LNCAP (cell line): ENCODE measurements at regions not wholly inside any gene's neighbourhood (a gene's known extent, or its start where the extent isn't known, plus 50 kb on each side); places are given as distances from the start of the nearest gene placed in this dataset.

Experiments used
- TF ChIP-seq, protein P1 (sequence below): fragments of 450-650 bp; IDR thresholded peaks from 2 replicates; pipeline ENCODE4 v1.5.1; 2017; ENCODE audit warnings: mild to moderate bottlenecking

DNA sequence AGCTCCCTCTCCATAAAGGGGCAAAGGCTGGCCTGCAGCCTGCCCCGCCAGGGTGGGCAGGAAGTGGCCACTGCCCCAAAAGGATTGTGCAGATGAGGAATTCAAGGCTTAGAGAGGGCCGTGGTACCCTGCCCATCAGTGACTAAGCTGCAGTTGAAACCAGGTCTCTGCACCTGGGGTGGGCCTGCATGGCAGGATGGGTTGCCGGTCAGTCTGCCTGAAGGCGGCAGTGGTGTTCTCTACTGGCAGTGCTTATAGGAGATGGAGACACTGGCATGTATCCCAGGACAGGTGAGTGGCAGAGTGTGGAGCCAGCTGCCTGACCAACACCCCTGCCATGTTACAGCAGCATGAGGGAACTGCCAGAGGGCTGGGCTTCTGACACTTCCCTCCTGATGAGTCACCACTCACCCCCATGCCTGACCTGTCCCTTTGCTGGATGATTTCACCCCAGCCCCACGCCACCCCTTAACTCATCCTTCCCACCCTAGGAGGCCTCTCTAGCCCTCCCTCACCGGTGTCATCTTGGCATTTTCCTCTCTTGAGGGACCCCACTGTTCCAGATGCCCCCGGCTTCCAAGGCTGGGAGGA lies 70.2 kb upstream of the LMO1 start:
- TF ChIP-seq, protein P1, sequence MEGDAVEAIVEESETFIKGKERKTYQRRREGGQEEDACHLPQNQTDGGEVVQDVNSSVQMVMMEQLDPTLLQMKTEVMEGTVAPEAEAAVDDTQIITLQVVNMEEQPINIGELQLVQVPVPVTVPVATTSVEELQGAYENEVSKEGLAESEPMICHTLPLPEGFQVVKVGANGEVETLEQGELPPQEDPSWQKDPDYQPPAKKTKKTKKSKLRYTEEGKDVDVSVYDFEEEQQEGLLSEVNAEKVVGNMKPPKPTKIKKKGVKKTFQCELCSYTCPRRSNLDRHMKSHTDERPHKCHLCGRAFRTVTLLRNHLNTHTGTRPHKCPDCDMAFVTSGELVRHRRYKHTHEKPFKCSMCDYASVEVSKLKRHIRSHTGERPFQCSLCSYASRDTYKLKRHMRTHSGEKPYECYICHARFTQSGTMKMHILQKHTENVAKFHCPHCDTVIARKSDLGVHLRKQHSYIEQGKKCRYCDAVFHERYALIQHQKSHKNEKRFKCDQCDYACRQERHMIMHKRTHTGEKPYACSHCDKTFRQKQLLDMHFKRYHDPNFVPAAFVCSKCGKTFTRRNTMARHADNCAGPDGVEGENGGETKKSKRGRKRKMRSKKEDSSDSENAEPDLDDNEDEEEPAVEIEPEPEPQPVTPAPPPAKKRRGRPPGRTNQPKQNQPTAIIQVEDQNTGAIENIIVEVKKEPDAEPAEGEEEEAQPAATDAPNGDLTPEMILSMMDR = peak; percentile 73

DNA sequence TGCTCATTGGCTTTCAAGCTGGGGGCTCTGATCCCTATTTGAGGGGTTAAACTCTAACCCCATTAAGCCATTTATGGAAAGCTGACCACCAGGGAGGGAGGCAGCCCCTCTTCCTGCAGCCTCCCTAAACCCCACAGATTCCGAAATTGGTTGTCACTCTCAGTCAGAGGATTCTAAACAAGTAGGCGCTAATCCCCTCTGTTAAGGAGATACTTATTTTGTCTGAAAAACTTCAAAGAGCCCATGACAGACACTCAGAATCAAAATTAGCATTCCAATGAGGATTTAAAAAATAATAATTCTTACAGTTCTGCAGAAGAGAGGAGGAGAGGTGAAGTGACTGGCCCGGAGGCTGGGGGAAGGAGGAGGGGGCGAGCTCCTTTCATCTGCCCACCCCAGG lies 69.7 kb upstream of the LMO1 start:
- TF ChIP-seq, protein P1 = no peak

DNA sequence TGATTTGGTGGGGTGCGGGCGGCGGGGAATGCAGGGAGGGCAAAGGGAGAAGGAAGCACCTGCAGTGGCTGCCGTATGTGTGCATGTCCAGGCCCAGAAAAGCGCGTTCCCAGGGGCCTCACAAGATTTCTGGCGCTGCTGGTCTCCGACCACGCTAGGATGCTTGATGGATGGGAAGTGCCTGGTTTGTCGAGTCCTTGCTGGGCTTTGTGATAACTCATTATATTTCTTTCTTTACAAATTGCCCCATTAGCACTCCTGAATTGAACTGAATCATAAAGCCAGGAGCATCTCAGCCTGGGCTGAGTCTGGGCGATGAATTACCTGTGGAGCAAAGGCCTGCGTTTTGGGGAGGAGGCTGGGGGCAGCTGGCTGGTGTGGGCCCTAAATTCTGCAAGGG lies 69.2 kb upstream of the LMO1 start:
- TF ChIP-seq, protein P1 = no peak

DNA sequence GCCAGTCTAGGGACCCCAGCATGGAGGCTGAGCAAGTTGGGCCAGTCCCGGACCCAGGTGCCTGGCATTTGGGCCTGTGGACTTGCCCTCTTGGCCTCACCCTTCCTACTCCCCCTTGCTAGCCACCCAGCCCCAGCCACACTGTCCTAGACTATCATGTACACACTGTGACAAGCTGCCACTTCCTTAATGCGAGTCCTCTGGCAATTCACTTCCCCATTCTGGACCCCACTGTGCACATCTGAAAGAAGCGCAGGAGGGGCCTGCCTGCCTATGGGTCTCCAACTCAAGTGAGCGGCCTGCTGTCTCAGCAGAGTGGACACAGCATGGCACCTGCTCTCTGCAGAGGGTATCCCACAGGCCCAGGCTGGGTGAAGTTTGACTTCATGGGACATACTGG lies 68.5 kb upstream of the LMO1 start:
- TF ChIP-seq, protein P1 = no peak

DNA sequence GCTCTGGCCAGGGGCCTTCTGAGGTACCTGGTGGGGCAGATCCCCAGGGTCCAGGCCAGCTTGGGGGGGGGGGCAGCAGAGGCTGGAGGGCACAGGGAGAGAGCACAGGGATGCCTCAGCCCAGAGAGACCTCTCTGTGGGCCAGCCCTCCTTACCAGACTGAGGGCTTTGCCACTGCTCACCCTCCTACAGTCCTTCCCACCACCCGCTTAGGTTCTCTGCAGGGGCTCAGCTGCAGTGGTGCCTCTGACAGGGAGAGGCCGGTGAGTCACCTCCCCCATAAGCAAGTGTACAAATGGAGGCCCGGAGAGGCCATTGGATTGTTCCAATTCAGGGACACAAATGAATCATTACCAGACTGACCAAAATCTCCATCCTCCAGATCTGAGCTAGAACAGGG lies 68.1 kb upstream of the LMO1 start:
- TF ChIP-seq, protein P1 = no peak

DNA sequence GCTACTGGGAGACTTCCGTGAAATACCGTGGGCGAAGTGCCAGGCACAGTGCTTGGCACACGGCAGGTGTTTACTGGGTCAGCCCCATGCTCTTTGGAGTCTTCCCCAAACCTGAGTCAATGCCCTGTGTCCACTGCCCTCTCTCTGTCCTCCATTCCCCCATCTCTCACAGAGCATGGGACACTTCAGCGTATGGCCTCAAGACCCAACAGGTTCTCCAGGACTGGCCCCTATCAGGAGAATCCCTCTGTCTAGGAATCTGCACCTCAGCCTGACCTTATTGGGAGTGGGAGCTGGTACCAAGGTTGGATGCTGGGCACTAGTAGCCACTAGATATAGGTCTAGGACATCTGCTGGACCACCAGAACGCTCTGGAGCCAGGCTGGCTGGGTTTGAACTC lies 67.2 kb upstream of the LMO1 start:
- TF ChIP-seq, protein P1 = no peak

DNA sequence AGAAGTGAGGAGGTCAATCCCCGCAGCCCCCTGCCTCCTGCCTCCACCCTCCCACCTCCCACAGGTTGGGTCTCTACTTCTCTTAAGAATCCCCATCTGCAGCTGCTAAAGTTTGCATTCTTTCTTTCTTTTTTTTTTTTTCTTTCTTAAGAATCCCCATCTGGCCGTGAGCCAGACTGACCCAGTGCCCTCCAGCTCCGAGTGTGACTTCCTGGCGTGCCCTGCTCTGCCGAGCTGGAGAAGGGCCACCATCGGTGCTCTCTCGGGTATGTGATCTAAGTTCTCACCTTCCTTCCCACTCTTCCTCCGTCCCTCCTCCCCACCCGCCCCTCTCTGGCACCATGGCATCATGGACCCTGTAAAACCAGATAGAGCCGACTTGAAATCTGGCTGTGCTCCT lies 66.7 kb upstream of the LMO1 start:
- TF ChIP-seq, protein P1 = no peak

DNA sequence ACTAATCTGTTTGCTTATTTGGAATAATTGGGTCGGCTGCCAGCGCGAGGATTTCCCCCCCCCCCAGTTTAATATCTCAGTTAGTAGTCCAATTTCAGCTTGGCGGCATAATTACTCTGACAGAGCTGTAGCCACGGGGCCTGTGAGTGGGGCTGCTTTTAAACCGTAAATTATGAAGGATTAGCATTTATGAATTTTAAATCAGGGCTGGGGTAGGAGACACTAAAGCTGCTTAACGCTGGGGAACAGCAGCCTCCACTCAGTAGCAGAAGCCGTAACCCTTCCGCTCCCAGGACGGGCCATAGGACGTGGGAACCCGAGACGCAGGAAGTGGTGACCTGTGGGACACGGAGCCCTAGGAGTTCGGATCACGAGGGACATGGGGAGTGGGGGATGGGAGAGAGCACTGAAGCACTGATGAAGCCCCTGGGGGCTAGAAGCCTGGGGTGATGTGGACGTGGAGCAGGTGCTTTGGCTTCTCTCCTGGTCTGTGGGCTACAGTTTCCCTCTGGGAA lies 66.2 kb upstream of the LMO1 start:
- TF ChIP-seq, protein P1 = no peak
